SK-N-SH (cell line): ENCODE measurements at regions not wholly inside any gene's neighbourhood (a gene's known extent, or its start where the extent isn't known, plus 50 kb on each side); places are given as distances from the start of the nearest gene placed in this dataset.

Experiments
- CTCF ChIA-PET: fragments of 300-600, 350-600 bp; formaldehyde crosslinking; extraction: SDS; loops from one replicate; lab custom pipeline; 2021; lab: Yijun Ruan, JAX
- POLR2A ChIA-PET: fragments of 350-600 bp; sonication (Branson Sonifier 250); formaldehyde crosslinking; extraction: SDS; loops from one replicate; lab custom pipeline; 2020; ENCODE audit warnings: antibody characterized with exemption, inconsistent platforms; lab: Yijun Ruan, JAX
- DNase-seq: peaks from one replicate; pipeline ENCODE4 v3.0.0; 2012
- H2AFZ ChIP-seq: fragments of 200-600 bp; sonication (generic); 2 replicates; pipeline ENCODE4 v1.8.1; 2016; ENCODE audit warnings: antibody characterized with exemption, mild to moderate bottlenecking, low read depth
- H3F3A ChIP-seq: fragments of 200-600 bp; sonication (generic); replicated peaks from 2 replicates; pipeline ENCODE3; 2016; ENCODE audit warnings: antibody characterized with exemption, mild to moderate bottlenecking; ENCODE audit not compliant: insufficient read depth
- H3K27ac ChIP-seq, 2 experiments: fragments of 200-500 bp in 1 of 2; fragments of 200-600 bp in 1 of 2; sonication (Bioruptor generic) in 1 of 2; sonication (generic), shearing (Covaris generic) in 1 of 2; 2 replicates each; pipeline versions ENCODE4 v1.5.1 to v1.6.1; 2014 to 2016; ENCODE audit warnings: low read depth in 2 of 2, inconsistent platforms in 1 of 2, low read length in 1 of 2, mild to moderate bottlenecking in 1 of 2, mixed read lengths in 1 of 2
- H3K27me3 ChIP-seq: fragments of 200-600 bp; sonication (generic), shearing (Covaris generic); 2 replicates; pipeline ENCODE4 v1.6.1; 2016; ENCODE audit warnings: mixed run types; ENCODE audit not compliant: insufficient read depth
- H3K36me3 ChIP-seq, 2 experiments: fragments of 200-500 bp in 1 of 2; fragments of 200-600 bp in 1 of 2; sonication (Bioruptor generic) in 1 of 2; sonication (generic) in 1 of 2; replicated peaks in 1 of 2; 2 replicates each; pipeline versions ENCODE3 to v1.5.1; 2014 to 2016; ENCODE audit warnings: low read length in 1 of 2, mild to moderate bottlenecking in 1 of 2; ENCODE audit not compliant: insufficient read depth in 2 of 2, control insufficient read depth in 1 of 2
- H3K4me1 ChIP-seq, 2 experiments: fragments of 200-500 bp in 1 of 2; fragments of 200-600 bp in 1 of 2; sonication (Bioruptor generic) in 1 of 2; sonication (generic), shearing (Covaris generic) in 1 of 2; 2 replicates each; pipeline versions ENCODE4 v1.5.1 to v1.6.1; 2014 to 2016; ENCODE audit warnings: low read depth in 1 of 2, low read length in 1 of 2, mixed run types in 1 of 2; ENCODE audit not compliant: insufficient read depth in 2 of 2, control insufficient read depth in 1 of 2
- H3K4me2 ChIP-seq: fragments of 200-600 bp; sonication (generic), shearing (Covaris generic); 2 replicates; pipeline ENCODE4 v1.6.1; 2017; ENCODE audit warnings: mixed run types
- H3K4me3 ChIP-seq, 2 experiments: fragments of 200-500 bp in 1 of 2; fragments of 200-600 bp in 1 of 2; sonication (Bioruptor generic) in 1 of 2; sonication (generic), shearing (Covaris generic) in 1 of 2; 2 replicates each; pipeline versions ENCODE4 v1.5.1 to v1.8.1; 2014 to 2016; ENCODE audit warnings: low read depth in 2 of 2, inconsistent platforms in 1 of 2, low read length in 1 of 2, mild to moderate bottlenecking in 1 of 2, mixed read lengths in 1 of 2, moderate library complexity in 1 of 2
- H3K79me2 ChIP-seq: fragments of 200-600 bp; sonication (generic); 2 replicates; pipeline ENCODE4 v1.8.1; 2017; ENCODE audit warnings: mild to moderate bottlenecking; ENCODE audit not compliant: insufficient read depth
- H3K9ac ChIP-seq: fragments of 200-600 bp; sonication (generic); 2 replicates; pipeline ENCODE4 v1.6.1; 2017; ENCODE audit warnings: mixed run types
- H3K9me2 ChIP-seq: fragments of 200-600 bp; sonication (generic); 2 replicates; pipeline ENCODE4 v1.6.1; 2017; ENCODE audit warnings: mixed run types
- H3K9me3 ChIP-seq: fragments of 200-600 bp; sonication (generic); 2 replicates; pipeline ENCODE4 v1.6.1; 2017; ENCODE audit warnings: mixed run types, mild to moderate bottlenecking, moderate library complexity
- H4K20me1 ChIP-seq: fragments of 200-600 bp; sonication (generic); 2 replicates; pipeline ENCODE4 v1.6.1; 2017; ENCODE audit warnings: mild to moderate bottlenecking, mixed run types; ENCODE audit not compliant: insufficient read depth
- CHD2 ChIP-seq: fragments of 150-350 bp; IDR thresholded peaks from 2 replicates; pipeline ENCODE4 v1.6.1; 2018; ENCODE audit warnings: low read length; ENCODE audit not compliant: partially characterized antibody
- FOSL2 ChIP-seq: IDR thresholded peaks from 2 replicates; pipeline ENCODE4 v1.4.0; 2012; ENCODE audit warnings: low read depth, mild to moderate bottlenecking, moderate library complexity, borderline replicate concordance
- FOXM1 ChIP-seq: IDR thresholded peaks from 2 replicates; pipeline ENCODE4 v1.4.0; 2012; ENCODE audit warnings: low read depth, mild to moderate bottlenecking
- IRF3 ChIP-seq: fragments of 150-350 bp; IDR thresholded peaks from 2 replicates; pipeline ENCODE4 v1.6.1; 2016; ENCODE audit warnings: mild to moderate bottlenecking, low read depth, low read length
- NFIC ChIP-seq: IDR thresholded peaks from 2 replicates; pipeline ENCODE4 v1.4.0; 2012; ENCODE audit warnings: borderline replicate concordance
- PBX3 ChIP-seq: IDR thresholded peaks from 2 replicates; pipeline ENCODE4; 2012
- SMC3 ChIP-seq: IDR thresholded peaks from 2 replicates; pipeline ENCODE4 v1.6.1; 2012; ENCODE audit warnings: low read depth, low read length, improper control_type of control experiment
- TAF1 ChIP-seq: IDR thresholded peaks from 2 replicates; pipeline ENCODE4 v1.6.1; 2012; ENCODE audit warnings: low read depth, mild to moderate bottlenecking, low read length, moderate library complexity, borderline replicate concordance
- TCF12 ChIP-seq: IDR thresholded peaks from 2 replicates; pipeline ENCODE4 v1.4.0; 2012
- USF2 ChIP-seq: fragments of 150-350 bp; IDR thresholded peaks from 2 replicates; pipeline ENCODE4 v1.6.1; 2017; ENCODE audit warnings: antibody characterized with exemption, low read length, low read depth, borderline replicate concordance
- WGBS: methylation state at CpG from one replicate; pipeline ENCODE4 v1.1.6; 2017; ENCODE audit warnings: low lambda C conversion rate; 5-methylcytosine and 5-hydroxymethylcytosine counted together
- TF ChIP-seq, protein P1 (sequence below): IDR thresholded peaks from 2 replicates; pipeline ENCODE4 v1.4.0; 2012; ENCODE audit warnings: low read depth, borderline replicate concordance
- TF ChIP-seq, protein P2 (sequence below): IDR thresholded peaks from 2 replicates; pipeline ENCODE4 v1.4.0; 2012; ENCODE audit warnings: low read depth
- TF ChIP-seq, protein P3 (sequence below): IDR thresholded peaks from 2 replicates; pipeline ENCODE4 v1.4.0; 2012; ENCODE audit warnings: low read depth, borderline replicate concordance

DNA sequence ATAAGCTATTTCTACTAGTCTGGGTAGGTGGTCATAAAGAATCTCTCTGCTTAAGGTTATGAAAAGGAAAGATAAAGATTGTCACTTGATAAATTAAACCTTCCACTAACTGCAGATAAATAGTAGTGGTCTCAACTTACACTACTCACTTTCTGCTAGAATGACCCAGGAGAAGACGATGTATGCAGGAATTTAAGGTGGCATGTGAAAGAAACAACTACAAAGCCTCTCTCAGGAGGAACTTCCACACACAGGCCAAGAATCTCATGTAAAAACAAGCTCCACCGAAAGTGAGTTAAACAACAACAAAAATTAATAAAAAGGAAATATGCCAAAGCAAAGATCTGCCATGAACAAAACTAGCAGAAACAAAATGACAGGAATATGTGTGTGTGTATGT lies 165.4 kb downstream of the CDC14C start:
- Histone ChIP-seq H3K9ac (no peak overlapping the region), H3K27me3 (no peaks in the 10 kb centered on the region), H3K4me1 (no peaks in the 10 kb centered on the region), H3K79me2 (no peaks in the 10 kb centered on the region), H3K4me2 (no peak overlapping the region), H2AFZ (no peak overlapping the region), H3K9me2 (no peaks in the 10 kb centered on the region), H3K36me3 (no peaks in the 10 kb centered on the region), H3K4me3 (no peak overlapping the region), H3K27ac (no peak overlapping the region), H4K20me1 (no peaks in the 10 kb centered on the region), H3K9me3 (no peaks in the 10 kb centered on the region; the same call in 1 of the 2 replicates), H3F3A (no peaks in the 10 kb centered on the region)
- TF ChIP-seq, protein P1, sequence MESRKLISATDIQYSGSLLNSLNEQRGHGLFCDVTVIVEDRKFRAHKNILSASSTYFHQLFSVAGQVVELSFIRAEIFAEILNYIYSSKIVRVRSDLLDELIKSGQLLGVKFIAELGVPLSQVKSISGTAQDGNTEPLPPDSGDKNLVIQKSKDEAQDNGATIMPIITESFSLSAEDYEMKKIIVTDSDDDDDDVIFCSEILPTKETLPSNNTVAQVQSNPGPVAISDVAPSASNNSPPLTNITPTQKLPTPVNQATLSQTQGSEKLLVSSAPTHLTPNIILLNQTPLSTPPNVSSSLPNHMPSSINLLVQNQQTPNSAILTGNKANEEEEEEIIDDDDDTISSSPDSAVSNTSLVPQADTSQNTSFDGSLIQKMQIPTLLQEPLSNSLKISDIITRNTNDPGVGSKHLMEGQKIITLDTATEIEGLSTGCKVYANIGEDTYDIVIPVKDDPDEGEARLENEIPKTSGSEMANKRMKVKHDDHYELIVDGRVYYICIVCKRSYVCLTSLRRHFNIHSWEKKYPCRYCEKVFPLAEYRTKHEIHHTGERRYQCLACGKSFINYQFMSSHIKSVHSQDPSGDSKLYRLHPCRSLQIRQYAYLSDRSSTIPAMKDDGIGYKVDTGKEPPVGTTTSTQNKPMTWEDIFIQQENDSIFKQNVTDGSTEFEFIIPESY = no peak
- TF ChIP-seq CHD2 (no peak), FOSL2 (no peak), FOXM1 (no peak), USF2 (no peak)
- TF ChIP-seq, protein P2, sequence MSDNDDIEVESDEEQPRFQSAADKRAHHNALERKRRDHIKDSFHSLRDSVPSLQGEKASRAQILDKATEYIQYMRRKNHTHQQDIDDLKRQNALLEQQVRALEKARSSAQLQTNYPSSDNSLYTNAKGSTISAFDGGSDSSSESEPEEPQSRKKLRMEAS = no peak
- no peak for DNase-seq
- ChIA-PET CTCF (no interaction called here), POLR2A (no interaction called here)
- WGBS = 3% methylated on average over 2 of the region's 2 CpGs

DNA sequence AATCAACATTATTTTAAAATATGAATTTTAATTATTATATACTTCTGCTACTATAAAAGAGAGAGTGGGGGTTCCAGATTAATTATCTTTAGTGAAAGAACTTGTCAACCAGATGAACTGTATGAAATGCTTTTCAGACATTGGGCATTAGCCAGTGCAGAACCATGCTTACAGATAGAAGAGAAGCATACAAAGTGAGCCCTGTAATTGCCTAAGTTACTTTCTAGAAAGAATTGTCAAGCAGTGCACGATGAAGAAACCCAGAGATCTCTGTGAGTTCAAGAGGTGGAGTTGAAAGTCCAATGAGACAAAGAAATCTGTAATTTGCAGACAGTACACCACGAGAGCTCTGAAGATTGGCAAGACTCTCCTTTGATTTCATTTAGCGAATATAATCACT lies 166.7 kb downstream of the CDC14C start:
- no peaks in the 10 kb centered on the region for H4K20me1 ChIP-seq
- H3K4me3 ChIP-seq = no peak overlapping the region
- 8% methylated on average over 3 of the region's 3 CpGs for WGBS
- no peak overlapping the region for H3K9ac ChIP-seq
- TF ChIP-seq PBX3 (no peak), TCF12 (no peak), IRF3 (no peak), NFIC (no peak), TAF1 (no peak), FOXM1 (no peak), SMC3 (no peak)
- TF ChIP-seq, protein P3, sequence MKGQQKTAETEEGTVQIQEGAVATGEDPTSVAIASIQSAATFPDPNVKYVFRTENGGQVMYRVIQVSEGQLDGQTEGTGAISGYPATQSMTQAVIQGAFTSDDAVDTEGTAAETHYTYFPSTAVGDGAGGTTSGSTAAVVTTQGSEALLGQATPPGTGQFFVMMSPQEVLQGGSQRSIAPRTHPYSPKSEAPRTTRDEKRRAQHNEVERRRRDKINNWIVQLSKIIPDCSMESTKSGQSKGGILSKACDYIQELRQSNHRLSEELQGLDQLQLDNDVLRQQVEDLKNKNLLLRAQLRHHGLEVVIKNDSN = no peak
- TF ChIP-seq, protein P1 = no peak
- TF ChIP-seq, protein P2 = no peak
- H3K27me3 ChIP-seq = no peaks in the 10 kb centered on the region
- no peaks in the 10 kb centered on the region for H3F3A ChIP-seq
- no peak overlapping the region for H3K27ac ChIP-seq
- H3K4me2 ChIP-seq = no peak overlapping the region
- H3K36me3 ChIP-seq = no peaks in the 10 kb centered on the region
- CTCF ChIA-PET = no interaction called here
- H2AFZ ChIP-seq = no peak overlapping the region
- no peaks in the 10 kb centered on the region for H3K79me2 ChIP-seq
- POLR2A ChIA-PET = no interaction called here
- no peaks in the 10 kb centered on the region; the same call in 1 of the 2 replicates for H3K9me3 ChIP-seq
- no peak for DNase-seq
- no peaks in the 10 kb centered on the region for H3K9me2 ChIP-seq
- H3K4me1 ChIP-seq = no peaks in the 10 kb centered on the region
